Neural cell (in vitro differentiated cells): ENCODE measurements at regions not wholly inside any gene's neighbourhood (a gene's known extent, or its start where the extent isn't known, plus 50 kb on each side); places are given as distances from the start of the nearest gene placed in this dataset.

Experiments used
- H2AFZ ChIP-seq: fragments of 200-600, 300-800 bp; sonication (generic), shearing (Covaris generic); 2 replicates; pipeline ENCODE4 v1.6.0; 2014; ENCODE audit warnings: low read depth, mild to moderate bottlenecking, antibody characterized with exemption, low read length, moderate library complexity
- H3F3A ChIP-seq: fragments of 200-600 bp; shearing (Covaris generic); 2 replicates; pipeline ENCODE4 v1.6.1; 2016; ENCODE audit warnings: mild to moderate bottlenecking, moderate library complexity, mixed read lengths, antibody characterized with exemption, low read length; ENCODE audit not compliant: insufficient read depth, poor library complexity, severe bottlenecking
- H3K27ac ChIP-seq: fragments of 200-600, 300-800 bp; sonication (generic), shearing (Covaris generic); 2 replicates; pipeline ENCODE4 v1.5.1; 2014; ENCODE audit warnings: mild to moderate bottlenecking, low read length, moderate library complexity
- H3K27me3 ChIP-seq: fragments of 300-800, 200-600 bp; sonication (generic), shearing (Covaris generic); 2 replicates; pipeline ENCODE4 v1.6.0; 2014; ENCODE audit warnings: mild to moderate bottlenecking, low read depth, low read length, moderate library complexity; ENCODE audit not compliant: insufficient read depth
- H3K36me3 ChIP-seq: fragments of 300-800, 200-600 bp; sonication (generic), shearing (Covaris generic); 2 replicates; pipeline ENCODE4 v1.5.1; 2014; ENCODE audit warnings: mild to moderate bottlenecking, antibody characterized with exemption, low read length, moderate library complexity; ENCODE audit not compliant: insufficient read depth
- H3K4me2 ChIP-seq: fragments of 300-800, 200-600 bp; sonication (generic), shearing (Covaris generic); 2 replicates; pipeline ENCODE4 v1.6.0; 2014; ENCODE audit warnings: mild to moderate bottlenecking, low read length
- H3K4me3 ChIP-seq: fragments of 300-800, 200-600 bp; sonication (generic), shearing (Covaris generic); 2 replicates; pipeline ENCODE4 v1.5.1; 2014; ENCODE audit warnings: mild to moderate bottlenecking, low read length, moderate library complexity
- H3K79me2 ChIP-seq: fragments of 200-600 bp; shearing (Covaris generic); replicated peaks from 2 replicates; pipeline ENCODE4 v1.6.0; 2014; ENCODE audit warnings: mild to moderate bottlenecking, low read length, moderate library complexity; ENCODE audit not compliant: insufficient read depth
- H3K9ac ChIP-seq: fragments of 300-800, 200-600 bp; sonication (generic), shearing (Covaris generic); 2 replicates; pipeline ENCODE4 v1.6.1; 2016; ENCODE audit warnings: mild to moderate bottlenecking, low read length, mixed read lengths
- H3K9me2 ChIP-seq: fragments of 200-600 bp; shearing (Covaris generic); 2 replicates; pipeline ENCODE4 v1.6.1; 2016; ENCODE audit warnings: mild to moderate bottlenecking, low read length, mixed read lengths; ENCODE audit not compliant: insufficient read depth
- H3K9me3 ChIP-seq: fragments of 200-600, 300-800 bp; sonication (generic), shearing (Covaris generic); 2 replicates; pipeline ENCODE4 v1.6.1; 2016; ENCODE audit warnings: mild to moderate bottlenecking, mixed run types, low read length, moderate library complexity, mixed read lengths
- H4K20me1 ChIP-seq: fragments of 200-600 bp; shearing (Covaris generic); 2 replicates; pipeline ENCODE4 v1.6.1; 2016; ENCODE audit warnings: mild to moderate bottlenecking, mixed run types; ENCODE audit not compliant: insufficient read depth
- CTCF ChIP-seq: fragments of 450-650 bp; IDR thresholded peaks from 2 replicates; pipeline ENCODE4 v1.5.1; 2014; ENCODE audit warnings: antibody characterized with exemption, mild to moderate bottlenecking, moderate library complexity; ENCODE audit not compliant: poor library complexity, severe bottlenecking
- EP300 ChIP-seq: fragments of 450-650 bp; conservative IDR thresholded peaks from 2 replicates; pipeline ENCODE4 v1.6.1; 2014; ENCODE audit warnings: antibody characterized with exemption, mild to moderate bottlenecking, moderate library complexity; ENCODE audit not compliant: poor library complexity, severe bottlenecking
- EZH2 ChIP-seq: fragments of 200-600, 300-800 bp; shearing (Covaris generic), sonication (generic); IDR thresholded peaks from 2 replicates; pipeline ENCODE4 v1.6.1; 2014; ENCODE audit warnings: antibody characterized with exemption, low read length, borderline replicate concordance, mild to moderate bottlenecking; ENCODE audit not compliant: insufficient read depth, poor library complexity, severe bottlenecking
- MXI1 ChIP-seq: fragments of 450-650 bp; conservative IDR thresholded peaks from 2 replicates; pipeline ENCODE4 v1.6.1; 2014; ENCODE audit warnings: antibody characterized with exemption, mild to moderate bottlenecking; ENCODE audit not compliant: poor library complexity, severe bottlenecking
- POLR2AphosphoS5 ChIP-seq: IDR thresholded peaks from 2 replicates; pipeline ENCODE4 v1.6.1; 2012
- REST ChIP-seq: IDR thresholded peaks from 2 replicates; pipeline ENCODE4 v1.6.1; 2012; ENCODE audit warnings: borderline replicate concordance
- SMC3 ChIP-seq: fragments of 450-650 bp; conservative IDR thresholded peaks from 2 replicates; pipeline ENCODE4 v1.6.1; 2014; ENCODE audit warnings: antibody characterized with exemption, mild to moderate bottlenecking, moderate library complexity; ENCODE audit not compliant: poor library complexity
- TAF1 ChIP-seq: IDR thresholded peaks from 2 replicates; pipeline ENCODE4 v1.6.1; 2012; ENCODE audit warnings: low read depth

GRCh38 chr4:125105561-125105960 lies 209.2 kb upstream of the FAT4 start:
- TF ChIP-seq CTCF, result no peak
- no peak for TF ChIP-seq POLR2AphosphoS5
- no peak for TF ChIP-seq MXI1
- TF ChIP-seq EP300, result no peak
- no peak for TF ChIP-seq EZH2
- no peak for TF ChIP-seq TAF1
- TF ChIP-seq REST, result no peak
- no peak for TF ChIP-seq SMC3
- H3K9me2 ChIP-seq, result no peaks in the 10 kb centered on the region
- no peaks in the 10 kb centered on the region for H3K79me2 ChIP-seq
- no peak overlapping the region for H3K27ac ChIP-seq
- no peaks in the 10 kb centered on the region for H3K9me3 ChIP-seq
- no peak overlapping the region for H2AFZ ChIP-seq
- H3K4me2 ChIP-seq, result no peak overlapping the region
- no peak overlapping the region for H3K9ac ChIP-seq
- no peaks in the 10 kb centered on the region for H3K27me3 ChIP-seq
- H4K20me1 ChIP-seq, result no peaks in the 10 kb centered on the region
- no peak overlapping the region for H3K4me3 ChIP-seq
- no peaks in the 10 kb centered on the region for H3F3A ChIP-seq
- no peaks in the 10 kb centered on the region for H3K36me3 ChIP-seq

- H3K4me2 ChIP-seq, result no peak overlapping the region
- no peaks in the 10 kb centered on the region for H3F3A ChIP-seq
- no peaks in the 10 kb centered on the region for H3K27me3 ChIP-seq
- no peaks in the 10 kb centered on the region for H4K20me1 ChIP-seq
- no peak overlapping the region for H3K9ac ChIP-seq
- no peak overlapping the region for H2AFZ ChIP-seq
- TF ChIP-seq MXI1 (no peak), REST (no peak), CTCF (no peak), POLR2AphosphoS5 (no peak)
- H3K36me3 ChIP-seq, result no peaks in the 10 kb centered on the region
- no peaks in the 10 kb centered on the region for H3K9me2 ChIP-seq
- H3K79me2 ChIP-seq, result no peaks in the 10 kb centered on the region
- H3K27ac ChIP-seq, result no peak overlapping the region
- no peak overlapping the region for H3K4me3 ChIP-seq
- no peaks in the 10 kb centered on the region for H3K9me3 ChIP-seq
Observed at GRCh38 chr4:125104616-125105015, 210.1 kb upstream of the FAT4 start.
